HG03103 (cell line): ENCODE measurements at regions not wholly inside any gene's neighbourhood (a gene's known extent, or its start where the extent isn't known, plus 50 kb on each side); places are given as distances from the start of the nearest gene placed in this dataset.
"Not testable (repeated sequence)": the region's sequence is repeated elsewhere in the genome, so short reads cannot be mapped to it uniquely, and the experiment has no call there.

ENCODE experiments used
- ATAC-seq: cut with Tn5 transposase; IDR thresholded peaks from one replicate; pipeline ENCODE4 v1.9.1; 2021; ENCODE audit warnings: low read depth; ENCODE audit not compliant: unreplicated experiment

- ATAC-seq = no peak
These were observed 156.8 kb upstream of the CDIN1 start for GRCh38 chr15:36422631-36423030.

- ATAC-seq = no peak
These were observed 152.7 kb upstream of the CDIN1 start for GRCh38 chr15:36426691-36427090.

GRCh38 chr15:36428102-36428845 lies 151.2 kb upstream of the CDIN1 start:
- ATAC-seq = no peak

- no peak for ATAC-seq
These were observed 149.7 kb upstream of the CDIN1 start for GRCh38 chr15:36429707-36430106.

- ATAC-seq = no peak
These were observed 149.1 kb upstream of the CDIN1 start for GRCh38 chr15:36430280-36430679.

GRCh38 chr15:36430726-36431265 lies 148.6 kb upstream of the CDIN1 start:
- no peak for ATAC-seq

GRCh38 chr15:36432161-36432560 lies 147.3 kb upstream of the CDIN1 start:
- no peak for ATAC-seq

- ATAC-seq = no peak
These were observed 145.2 kb upstream of the CDIN1 start for GRCh38 chr15:36434177-36434576.

- ATAC-seq = no peak
These were observed 140.9 kb upstream of the CDIN1 start for GRCh38 chr15:36438499-36438898.

GRCh38 chr15:36447373-36447772 lies 132.1 kb upstream of the CDIN1 start:
- ATAC-seq = no peak

GRCh38 chr15:36448418-36448817 lies 131.0 kb upstream of the CDIN1 start:
- ATAC-seq = no peak

GRCh38 chr15:36449084-36449661 lies 130.3 kb upstream of the CDIN1 start:
- no peak for ATAC-seq

- no peak for ATAC-seq
These were observed 129.7 kb upstream of the CDIN1 start for GRCh38 chr15:36449662-36450145.

GRCh38 chr15:36454244-36454643 lies 125.2 kb upstream of the CDIN1 start:
- not testable (repeated sequence) for ATAC-seq

GRCh38 chr15:36458411-36458810 lies 121.0 kb upstream of the CDIN1 start:
- no peak for ATAC-seq

GRCh38 chr15:36465304-36465703 lies 114.1 kb upstream of the CDIN1 start:
- no peak for ATAC-seq

GRCh38 chr15:36468746-36469145 lies 110.7 kb upstream of the CDIN1 start:
- ATAC-seq = no peak

- no peak for ATAC-seq
These were observed 110.0 kb upstream of the CDIN1 start for GRCh38 chr15:36469311-36469966.

- no peak for ATAC-seq
These were observed 106.8 kb upstream of the CDIN1 start for GRCh38 chr15:36472672-36473071.

- ATAC-seq = no peak
These were observed 100.9 kb upstream of the CDIN1 start for GRCh38 chr15:36478561-36478960.

GRCh38 chr15:36479200-36479896 lies 100.1 kb upstream of the CDIN1 start:
- ATAC-seq = no peak
